Keratinocyte (primary cell): ENCODE measurements at regions not wholly inside any gene's neighbourhood (a gene's known extent, or its start where the extent isn't known, plus 50 kb on each side); places are given as distances from the start of the nearest gene placed in this dataset.

Experiments used
- DNase-seq: peaks from one replicate; pipeline ENCODE4 v3.0.0-alpha.2; 2011; ENCODE audit warnings: low read depth, missing footprints, low spot score
- FAIRE-seq: peaks from 2 replicates; lab custom pipeline; 2011; peaks lifted over from hg19 to GRCh38; lab: Jason Lieb, UNC
- H2AFZ ChIP-seq: 2 replicates; pipeline ENCODE4 v1.6.0; 2012; ENCODE audit warnings: low read length, control low read depth, inconsistent platforms; ENCODE audit not compliant: control insufficient read depth
- H3K27ac ChIP-seq: 2 replicates; pipeline ENCODE4 v1.5.1; 2011; ENCODE audit warnings: low read length; ENCODE audit not compliant: control insufficient read depth, insufficient read depth
- H3K27me3 ChIP-seq: 3 replicates; pipeline ENCODE4 v1.6.0; 2011; ENCODE audit warnings: low read length; ENCODE audit not compliant: control insufficient read depth, insufficient read depth; ENCODE audit errors: extremely low read depth
- H3K36me3 ChIP-seq, 2 experiments: 2 replicates in 1 of 2; 3 replicates in 1 of 2; pipeline ENCODE4 v1.5.1; 2011; ENCODE audit warnings: low read length in 2 of 2, mild to moderate bottlenecking in 1 of 2; ENCODE audit not compliant: control insufficient read depth in 2 of 2, insufficient read depth in 2 of 2; ENCODE audit errors: extremely low read depth in 1 of 2
- H3K4me1 ChIP-seq: 3 replicates; pipeline ENCODE4 v1.5.1; 2011; ENCODE audit warnings: low read length; ENCODE audit not compliant: control insufficient read depth, insufficient read depth; ENCODE audit errors: extremely low read depth
- H3K4me2 ChIP-seq: 3 replicates; pipeline ENCODE4 v1.6.0; 2011; ENCODE audit warnings: low read depth, low read length; ENCODE audit not compliant: control insufficient read depth, insufficient read depth; ENCODE audit errors: extremely low read depth
- H3K4me3 ChIP-seq, 3 experiments: fragments of 200-600 bp in 1 of 3; sonication (generic) in 1 of 3; 2 replicates in 2 of 3; 3 replicates in 1 of 3; pipeline ENCODE4 v1.5.1; 2011 to 2016; ENCODE audit warnings: low read length in 3 of 3, mild to moderate bottlenecking in 3 of 3, control low read depth in 2 of 3, inconsistent platforms in 1 of 3, low read depth in 1 of 3, mixed read lengths in 1 of 3, mixed run types in 1 of 3, moderate library complexity in 1 of 3; ENCODE audit not compliant: control insufficient read depth in 2 of 3, insufficient read depth in 2 of 3; ENCODE audit errors: extremely low read depth in 1 of 3
- H3K79me2 ChIP-seq: 2 replicates; pipeline ENCODE4 v1.6.0; 2012; ENCODE audit warnings: low read length; ENCODE audit not compliant: control insufficient read depth, insufficient read depth
- H3K9ac ChIP-seq: 3 replicates; pipeline ENCODE4 v1.6.0; 2011; ENCODE audit warnings: low read length; ENCODE audit not compliant: control insufficient read depth, insufficient read depth; ENCODE audit errors: extremely low read depth
- H3K9me1 ChIP-seq: 3 replicates; pipeline ENCODE4 v1.6.0; 2011; ENCODE audit warnings: low read length; ENCODE audit not compliant: control insufficient read depth, insufficient read depth; ENCODE audit errors: extremely low read depth
- H3K9me3 ChIP-seq: 2 replicates; pipeline ENCODE4 v1.5.1; 2012; ENCODE audit warnings: low read depth, low read length; ENCODE audit not compliant: control insufficient read depth
- H4K20me1 ChIP-seq: 3 replicates; pipeline ENCODE4 v1.6.0; 2011; ENCODE audit warnings: low read length; ENCODE audit not compliant: control insufficient read depth, insufficient read depth; ENCODE audit errors: extremely low read depth
- EZH2 ChIP-seq: IDR thresholded peaks from one replicate; pipeline ENCODE4 v1.6.1; 2012; ENCODE audit warnings: inconsistent platforms, mild to moderate bottlenecking, low read length, moderate library complexity
- dilution Hi-C: fragments of 300-500 bp; cut with MboI; formaldehyde crosslinking; loops from one replicate; pipeline ENCODE4 v1.7.0; 2020; ENCODE audit warnings: low sequenced_read_pairs; ENCODE audit not compliant: extremely low pct_ligation_motif_present
- TF ChIP-seq, protein P1 (sequence below), 3 experiments: IDR thresholded peaks in 1 of 3; conservative IDR thresholded peaks in 1 of 3; optimal IDR thresholded peaks in 1 of 3; 2 replicates in 2 of 3; 3 replicates in 1 of 3; pipeline versions ENCODE3 to v1.5.1; 2011; ENCODE audit warnings: low read length in 3 of 3, mild to moderate bottlenecking in 3 of 3, moderate library complexity in 2 of 3, control low read depth in 1 of 3, inconsistent platforms in 1 of 3; ENCODE audit not compliant: insufficient read depth in 2 of 3; ENCODE audit errors: extremely low read depth in 1 of 3

DNA sequence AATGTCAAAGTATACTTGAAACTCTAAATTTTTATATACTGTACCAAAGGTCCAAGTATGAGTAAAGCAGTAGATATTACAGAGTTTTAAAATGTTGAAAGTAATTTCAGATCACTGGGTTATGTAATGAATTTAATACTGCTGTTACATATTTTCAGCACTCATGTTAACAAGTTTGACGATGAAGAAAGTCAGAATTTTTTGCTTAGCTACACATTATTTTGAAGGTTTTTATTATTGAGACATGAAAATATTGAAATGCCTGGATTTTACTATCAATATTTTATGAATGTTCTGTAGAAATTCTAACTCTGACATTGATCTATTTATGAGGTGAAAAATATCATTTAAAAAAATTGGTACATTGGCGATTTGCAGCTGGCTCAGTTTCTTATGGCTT, 1030.3 kb downstream of the FSCB start:
- no peaks in the 10 kb centered on the region for H3K36me3 ChIP-seq
- H3K4me3 ChIP-seq: no peak overlapping the region
- no peaks in the 10 kb centered on the region for H3K9me1 ChIP-seq
- no peak for TF ChIP-seq EZH2
- TF ChIP-seq, protein P1, sequence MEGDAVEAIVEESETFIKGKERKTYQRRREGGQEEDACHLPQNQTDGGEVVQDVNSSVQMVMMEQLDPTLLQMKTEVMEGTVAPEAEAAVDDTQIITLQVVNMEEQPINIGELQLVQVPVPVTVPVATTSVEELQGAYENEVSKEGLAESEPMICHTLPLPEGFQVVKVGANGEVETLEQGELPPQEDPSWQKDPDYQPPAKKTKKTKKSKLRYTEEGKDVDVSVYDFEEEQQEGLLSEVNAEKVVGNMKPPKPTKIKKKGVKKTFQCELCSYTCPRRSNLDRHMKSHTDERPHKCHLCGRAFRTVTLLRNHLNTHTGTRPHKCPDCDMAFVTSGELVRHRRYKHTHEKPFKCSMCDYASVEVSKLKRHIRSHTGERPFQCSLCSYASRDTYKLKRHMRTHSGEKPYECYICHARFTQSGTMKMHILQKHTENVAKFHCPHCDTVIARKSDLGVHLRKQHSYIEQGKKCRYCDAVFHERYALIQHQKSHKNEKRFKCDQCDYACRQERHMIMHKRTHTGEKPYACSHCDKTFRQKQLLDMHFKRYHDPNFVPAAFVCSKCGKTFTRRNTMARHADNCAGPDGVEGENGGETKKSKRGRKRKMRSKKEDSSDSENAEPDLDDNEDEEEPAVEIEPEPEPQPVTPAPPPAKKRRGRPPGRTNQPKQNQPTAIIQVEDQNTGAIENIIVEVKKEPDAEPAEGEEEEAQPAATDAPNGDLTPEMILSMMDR (optimal IDR thresholded peaks at IDR 0.05 in 1 of 3, IDR thresholded peaks at IDR 0.05 in 1 of 3, conservative IDR thresholded peaks at IDR 0.05 in 1 of 3; ENCODE audit: extremely low read depth in 1 of 3, insufficient read depth in 2 of 3, low read length in 3 of 3): no peak
- dilution Hi-C loops: no loop called here
- H3K4me2 ChIP-seq: no peak overlapping the region
- no peaks in the 10 kb centered on the region for H3K4me1 ChIP-seq
- H3K9me3 ChIP-seq: no peaks in the 10 kb centered on the region
- H2AFZ ChIP-seq: no peak overlapping the region
- DNase-seq (no peak), FAIRE-seq (no peak)
- no peak overlapping the region for H3K27ac ChIP-seq
- no peak overlapping the region for H3K9ac ChIP-seq
- H3K79me2 ChIP-seq: no peaks in the 10 kb centered on the region
- no peaks in the 10 kb centered on the region for H3K27me3 ChIP-seq
- no peaks in the 10 kb centered on the region for H4K20me1 ChIP-seq

DNA sequence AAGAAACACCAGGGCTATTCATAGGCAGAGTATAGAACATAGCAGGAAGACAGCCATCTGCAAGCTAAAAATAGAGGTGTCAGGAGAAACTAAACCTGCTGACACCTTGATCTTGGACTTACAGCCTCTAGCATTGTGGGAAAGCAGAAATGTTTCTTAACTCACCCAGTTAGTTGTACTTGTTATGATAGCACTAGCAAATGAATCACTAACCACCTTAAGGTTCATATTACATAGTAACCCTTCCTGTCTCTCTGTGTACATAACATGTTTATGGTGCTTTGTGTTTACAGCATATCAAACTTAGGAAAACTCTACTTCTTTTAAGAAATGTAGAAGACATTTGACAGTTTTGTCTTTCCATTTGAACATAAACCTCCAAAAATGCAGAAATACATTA, 1031.3 kb downstream of the FSCB start:
- no peaks in the 10 kb centered on the region for H3K79me2 ChIP-seq
- no peaks in the 10 kb centered on the region for H4K20me1 ChIP-seq
- TF ChIP-seq, protein P1 (optimal IDR thresholded peaks at IDR 0.05 in 1 of 3, IDR thresholded peaks at IDR 0.05 in 1 of 3, conservative IDR thresholded peaks at IDR 0.05 in 1 of 3; ENCODE audit: extremely low read depth in 1 of 3, insufficient read depth in 2 of 3, low read length in 3 of 3): no peak
- TF ChIP-seq EZH2: no peak
- no peak overlapping the region for H3K4me2 ChIP-seq
- DNase-seq (no peak), FAIRE-seq (no peak)
- H3K9ac ChIP-seq: no peak overlapping the region
- H3K27me3 ChIP-seq: no peaks in the 10 kb centered on the region
- H3K4me1 ChIP-seq: no peaks in the 10 kb centered on the region
- H3K27ac ChIP-seq: no peak overlapping the region
- dilution Hi-C loops: no loop called here
- no peaks in the 10 kb centered on the region for H3K9me1 ChIP-seq
- no peaks in the 10 kb centered on the region for H3K9me3 ChIP-seq
- H2AFZ ChIP-seq: no peak overlapping the region
- H3K4me3 ChIP-seq: no peak overlapping the region
- no peaks in the 10 kb centered on the region for H3K36me3 ChIP-seq
